ENCODE measurements at regions not wholly inside any gene's neighbourhood (a gene's known extent, or its start where the extent isn't known, plus 50 kb on each side); places are given as distances from the start of the nearest gene placed in this dataset.

DNA sequence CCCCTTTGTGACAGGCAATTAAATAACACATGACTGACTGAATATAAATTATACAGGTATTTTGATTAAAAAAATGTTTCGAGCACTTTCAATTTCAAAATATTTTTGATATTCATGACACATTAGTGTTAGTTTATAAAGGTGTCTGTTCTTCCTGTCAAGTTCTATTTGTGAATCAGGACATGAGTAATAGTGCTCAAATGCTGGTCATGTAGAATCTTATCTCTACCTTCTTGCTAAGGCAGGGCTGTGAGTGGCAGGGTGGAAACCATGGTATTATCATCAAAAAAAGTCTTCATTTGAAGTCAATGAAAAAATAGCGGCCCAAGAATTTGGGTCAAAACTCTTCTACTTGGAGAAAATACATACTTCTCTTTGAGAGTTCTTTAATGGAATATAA is 250.2 kb downstream of the DACT1 start:
- intact Hi-C loops (cut with DNase I): no loop called here
- H3K27ac ChIP-seq (ENCODE audit: low read depth in 2 of 2, low read length in 2 of 2): no peak overlapping the region
- DNase-seq: no peak
- no peaks in the 10 kb centered on the region for H3K36me3 ChIP-seq (ENCODE audit: control insufficient read depth in 2 of 3, insufficient read depth in 3 of 3, low read length in 3 of 3)
- TF ChIP-seq, protein P1, sequence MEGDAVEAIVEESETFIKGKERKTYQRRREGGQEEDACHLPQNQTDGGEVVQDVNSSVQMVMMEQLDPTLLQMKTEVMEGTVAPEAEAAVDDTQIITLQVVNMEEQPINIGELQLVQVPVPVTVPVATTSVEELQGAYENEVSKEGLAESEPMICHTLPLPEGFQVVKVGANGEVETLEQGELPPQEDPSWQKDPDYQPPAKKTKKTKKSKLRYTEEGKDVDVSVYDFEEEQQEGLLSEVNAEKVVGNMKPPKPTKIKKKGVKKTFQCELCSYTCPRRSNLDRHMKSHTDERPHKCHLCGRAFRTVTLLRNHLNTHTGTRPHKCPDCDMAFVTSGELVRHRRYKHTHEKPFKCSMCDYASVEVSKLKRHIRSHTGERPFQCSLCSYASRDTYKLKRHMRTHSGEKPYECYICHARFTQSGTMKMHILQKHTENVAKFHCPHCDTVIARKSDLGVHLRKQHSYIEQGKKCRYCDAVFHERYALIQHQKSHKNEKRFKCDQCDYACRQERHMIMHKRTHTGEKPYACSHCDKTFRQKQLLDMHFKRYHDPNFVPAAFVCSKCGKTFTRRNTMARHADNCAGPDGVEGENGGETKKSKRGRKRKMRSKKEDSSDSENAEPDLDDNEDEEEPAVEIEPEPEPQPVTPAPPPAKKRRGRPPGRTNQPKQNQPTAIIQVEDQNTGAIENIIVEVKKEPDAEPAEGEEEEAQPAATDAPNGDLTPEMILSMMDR (IDR thresholded peaks at IDR 0.05; ENCODE audit: borderline replicate concordance, extremely low read depth, insufficient read depth): no peak
- no peak for FAIRE-seq
- H3K27me3 ChIP-seq (ENCODE audit: control insufficient read depth, insufficient read depth, low read length): no peaks in the 10 kb centered on the region
- no peak overlapping the region for H3K4me3 ChIP-seq (ENCODE audit: low read length in 3 of 3)
- H3K9ac ChIP-seq (ENCODE audit: low read length in 3 of 3): no peak overlapping the region
- no peaks in the 10 kb centered on the region for H3K9me3 ChIP-seq (ENCODE audit: control insufficient read depth in 2 of 3, insufficient read depth in 1 of 3, low read length in 3 of 3)
- no peaks in the 10 kb centered on the region for H3K4me1 ChIP-seq (ENCODE audit: control insufficient read depth in 2 of 3, insufficient read depth in 2 of 3, low read depth in 1 of 3, low read length in 3 of 3)

DNA sequence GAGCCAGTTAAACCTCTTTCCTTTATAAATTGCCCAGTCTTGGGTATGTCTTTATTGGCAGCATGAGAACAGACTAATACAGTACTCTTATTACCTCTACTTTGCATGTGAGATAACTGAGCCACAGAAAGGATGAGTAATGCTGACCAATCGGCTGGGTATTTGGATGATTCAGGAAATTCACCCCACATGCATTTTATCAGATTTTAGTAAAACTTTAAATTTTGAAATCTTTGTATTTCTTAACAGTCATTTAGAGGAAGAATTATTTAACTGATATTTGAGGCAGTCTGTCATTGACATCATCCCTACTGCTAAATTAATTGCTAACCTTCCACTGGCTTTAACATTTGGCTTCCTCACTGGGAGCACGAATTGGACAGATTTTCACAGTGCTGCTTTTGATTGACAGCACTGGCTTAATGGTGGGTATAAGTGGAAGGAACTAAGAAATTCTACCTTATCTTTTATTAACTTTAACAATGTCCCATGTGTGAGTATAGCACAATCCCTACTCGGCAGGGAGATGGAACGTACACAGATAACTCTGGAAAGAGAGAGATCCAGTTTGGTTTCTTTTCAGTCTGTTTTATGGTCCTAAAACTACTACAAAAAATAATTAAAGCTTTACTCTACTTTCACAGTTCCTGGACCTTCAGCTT is 261.0 kb downstream of the DACT1 start:
- no peaks in the 10 kb centered on the region for H3K27me3 ChIP-seq (ENCODE audit: control insufficient read depth, insufficient read depth, low read length)
- no peaks in the 10 kb centered on the region for H3K36me3 ChIP-seq (ENCODE audit: control insufficient read depth in 2 of 3, insufficient read depth in 3 of 3, low read length in 3 of 3)
- H3K27ac ChIP-seq (ENCODE audit: low read depth in 2 of 2, low read length in 2 of 2): no peak overlapping the region
- H3K9me3 ChIP-seq (ENCODE audit: control insufficient read depth in 2 of 3, insufficient read depth in 1 of 3, low read length in 3 of 3): no peaks in the 10 kb centered on the region
- intact Hi-C loops (cut with DNase I): no loop called here
- FAIRE-seq (no peak), DNase-seq (no peak)
- H3K4me3 ChIP-seq (ENCODE audit: low read length in 3 of 3): no peak overlapping the region
- H3K9ac ChIP-seq (ENCODE audit: low read length in 3 of 3): no peak overlapping the region
- TF ChIP-seq, protein P1 (IDR thresholded peaks at IDR 0.05; ENCODE audit: borderline replicate concordance, extremely low read depth, insufficient read depth): no peak
- no peaks in the 10 kb centered on the region for H3K4me1 ChIP-seq (ENCODE audit: control insufficient read depth in 2 of 3, insufficient read depth in 2 of 3, low read depth in 1 of 3, low read length in 3 of 3)

DNA sequence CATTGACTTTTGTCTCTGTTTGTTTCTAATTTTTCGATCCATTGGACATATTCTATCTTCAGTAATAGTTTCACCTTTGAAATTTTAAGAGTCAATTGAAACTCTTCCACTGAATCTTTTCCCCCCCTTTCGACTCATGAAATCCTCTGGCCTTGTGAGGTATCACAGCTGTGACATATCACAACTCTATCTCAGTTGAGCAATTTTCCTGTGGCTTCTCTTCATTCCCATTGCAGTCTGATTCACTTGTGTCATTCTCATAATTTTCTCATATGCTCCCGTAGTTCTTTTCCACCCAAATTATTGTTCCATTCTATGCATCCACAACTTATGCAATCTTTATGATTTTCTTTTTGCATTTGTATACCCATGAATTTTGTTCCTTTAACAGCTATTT is 261.6 kb downstream of the DACT1 start:
- TF ChIP-seq, protein P1 (IDR thresholded peaks at IDR 0.05; ENCODE audit: borderline replicate concordance, extremely low read depth, insufficient read depth): no peak
- Histone ChIP-seq H3K36me3 (ENCODE audit: control insufficient read depth in 2 of 3, insufficient read depth in 3 of 3, low read length in 3 of 3) (no peaks in the 10 kb centered on the region), H3K27ac (ENCODE audit: low read depth in 2 of 2, low read length in 2 of 2) (no peak overlapping the region), H3K4me3 (ENCODE audit: low read length in 3 of 3) (no peak overlapping the region), H3K4me1 (ENCODE audit: control insufficient read depth in 2 of 3, insufficient read depth in 2 of 3, low read depth in 1 of 3, low read length in 3 of 3) (no peaks in the 10 kb centered on the region), H3K9ac (ENCODE audit: low read length in 3 of 3) (no peak overlapping the region), H3K27me3 (ENCODE audit: control insufficient read depth, insufficient read depth, low read length) (no peaks in the 10 kb centered on the region), H3K9me3 (ENCODE audit: control insufficient read depth in 2 of 3, insufficient read depth in 1 of 3, low read length in 3 of 3) (no peaks in the 10 kb centered on the region)
- no peak for DNase-seq
- no peak for FAIRE-seq
- intact Hi-C loops (cut with DNase I): no loop called here

DNA sequence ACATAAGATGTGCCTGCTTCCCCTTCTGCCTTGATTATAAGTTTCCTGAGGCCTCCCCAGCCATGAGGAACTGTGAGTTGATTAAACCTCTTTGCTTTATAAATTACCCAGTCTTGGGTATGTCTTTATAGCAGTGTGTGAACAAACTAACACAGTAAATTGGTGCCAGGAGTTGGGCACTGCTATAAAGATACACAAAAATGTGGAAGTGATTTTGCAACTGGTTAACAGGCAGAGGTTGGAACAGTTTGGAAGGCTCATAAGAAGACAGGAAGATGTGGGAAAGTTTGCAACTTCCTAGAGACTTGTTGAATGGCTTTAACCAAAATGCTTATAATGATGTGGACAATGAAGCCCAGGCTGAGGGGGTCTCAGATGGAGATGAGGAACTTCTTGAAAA is 264.1 kb downstream of the DACT1 start:
- Histone ChIP-seq H3K4me3 (ENCODE audit: low read length in 3 of 3) (no peak overlapping the region), H3K9ac (ENCODE audit: low read length in 3 of 3) (no peak overlapping the region), H3K27ac (ENCODE audit: low read depth in 2 of 2, low read length in 2 of 2) (no peak overlapping the region), H3K27me3 (ENCODE audit: control insufficient read depth, insufficient read depth, low read length) (no peaks in the 10 kb centered on the region), H3K4me1 (ENCODE audit: control insufficient read depth in 2 of 3, insufficient read depth in 2 of 3, low read depth in 1 of 3, low read length in 3 of 3) (no peaks in the 10 kb centered on the region), H3K9me3 (ENCODE audit: control insufficient read depth in 2 of 3, insufficient read depth in 1 of 3, low read length in 3 of 3) (no peaks in the 10 kb centered on the region), H3K36me3 (ENCODE audit: control insufficient read depth in 2 of 3, insufficient read depth in 3 of 3, low read length in 3 of 3) (no peaks in the 10 kb centered on the region)
- FAIRE-seq (no peak), DNase-seq (no peak)
- intact Hi-C loops (cut with DNase I): no loop called here
- TF ChIP-seq, protein P1 (IDR thresholded peaks at IDR 0.05; ENCODE audit: borderline replicate concordance, extremely low read depth, insufficient read depth): no peak

Measured in kidney (tissue), 13 donors.